ENCODE measurements at regions not wholly inside any gene's neighbourhood (a gene's known extent, or its start where the extent isn't known, plus 50 kb on each side); places are given as distances from the start of the nearest gene placed in this dataset.

- Histone ChIP-seq H3K27me3 (no peaks in the 10 kb centered on the region), H3K36me3 (no peaks in the 10 kb centered on the region), H3K4me1 (peaks cover 0 to 16% (median under 1%) of the 10 kb centered on the region in 4 donors), H3K9me3 (no peaks in the 10 kb centered on the region), H3K27ac (no peak overlapping the region), H3K4me3 (no peak overlapping the region)
- no peak for DNase-seq
- no peak for TF ChIP-seq CTCF (IDR thresholded peaks at IDR 0.05)
- TF ChIP-seq POLR2A (IDR thresholded peaks at IDR 0.05): no peak
Observed at GRCh38 chr4:56250776-56251175, 136.5 kb downstream of the AASDH start.

- Histone ChIP-seq H3K27ac (peak overlapping the region in 2 of 4 donors; percentile 17 to 26), H3K4me3 (no peak overlapping the region), H3K27me3 (no peaks in the 10 kb centered on the region), H3K4me1 (peaks cover 0 to 17% (median 2%) of the 10 kb centered on the region in 4 donors), H3K9me3 (no peaks in the 10 kb centered on the region), H3K36me3 (no peaks in the 10 kb centered on the region)
- no peak for TF ChIP-seq CTCF (IDR thresholded peaks at IDR 0.05)
- TF ChIP-seq POLR2A (IDR thresholded peaks at IDR 0.05): no peak
- DNase-seq: peak in 1 of 3 donors; percentile 56
Observed at GRCh38 chr4:56247646-56248045, 139.6 kb downstream of the AASDH start.

GRCh38 chr4:56246233-56246610, 141.1 kb downstream of the AASDH start:
- Histone ChIP-seq H3K4me1 (peaks cover 0 to 24% (median 2%) of the 10 kb centered on the region in 4 donors), H3K4me3 (no peak overlapping the region), H3K27ac (no peak overlapping the region), H3K9me3 (no peaks in the 10 kb centered on the region), H3K36me3 (no peaks in the 10 kb centered on the region), H3K27me3 (no peaks in the 10 kb centered on the region)
- TF ChIP-seq POLR2A (IDR thresholded peaks at IDR 0.05) (no peak), CTCF (IDR thresholded peaks at IDR 0.05) (no peak)
- no peak for DNase-seq

GRCh38 chr4:56245547-56246232, 141.6 kb downstream of the AASDH start:
- no peaks in the 10 kb centered on the region for H3K9me3 ChIP-seq
- H3K4me3 ChIP-seq: no peak overlapping the region
- no peak for DNase-seq
- H3K27ac ChIP-seq: peak overlapping the region in 2 of 4 donors; percentile 41 to 65
- H3K36me3 ChIP-seq: no peaks in the 10 kb centered on the region
- TF ChIP-seq POLR2A (IDR thresholded peaks at IDR 0.05) (no peak), CTCF (IDR thresholded peaks at IDR 0.05) (no peak)
- peaks cover 0 to 27% (median 2%) of the 10 kb centered on the region in 4 donors for H3K4me1 ChIP-seq
- no peaks in the 10 kb centered on the region for H3K27me3 ChIP-seq

GRCh38 chr4:56244681-56245080, 142.6 kb downstream of the AASDH start:
- no peak for DNase-seq
- TF ChIP-seq POLR2A (IDR thresholded peaks at IDR 0.05) (no peak), CTCF (IDR thresholded peaks at IDR 0.05) (no peak)
- H3K9me3 ChIP-seq: no peaks in the 10 kb centered on the region
- H3K36me3 ChIP-seq: no peaks in the 10 kb centered on the region
- H3K27ac ChIP-seq: no peak overlapping the region
- H3K4me3 ChIP-seq: no peak overlapping the region
- H3K27me3 ChIP-seq: no peaks in the 10 kb centered on the region
- peaks cover 0 to 33% (median 2%) of the 10 kb centered on the region in 4 donors for H3K4me1 ChIP-seq

Data from Peyer's patch (tissue), 4 donors.